HCT116 (cell line): ENCODE measurements at regions not wholly inside any gene's neighbourhood (a gene's known extent, or its start where the extent isn't known, plus 50 kb on each side); places are given as distances from the start of the nearest gene placed in this dataset.
"Not testable (repeated sequence)": the region's sequence is repeated elsewhere in the genome, so short reads cannot be mapped to it uniquely, and the experiment has no call there.

Experiments used
- CTCF ChIP-seq, 3 experiments: fragments of 200-600 bp in 1 of 3; sonication (generic) in 1 of 3; IDR thresholded peaks in 2 of 3; conservative IDR thresholded peaks in 1 of 3; 2 replicates each; pipeline ENCODE4 v1.5.1; 2012 to 2017; ENCODE audit warnings: low read depth in 2 of 3, low read length in 2 of 3, antibody characterized with exemption in 1 of 3, borderline replicate concordance in 1 of 3, control low read depth in 1 of 3, mild to moderate bottlenecking in 1 of 3, mixed read lengths in 1 of 3, mixed run types in 1 of 3, moderate library complexity in 1 of 3; ENCODE audit not compliant: insufficient read depth in 1 of 3
- POLR2A ChIP-seq: IDR thresholded peaks from 2 replicates; pipeline ENCODE4 v1.7.0; 2011; ENCODE audit warnings: borderline replicate concordance; ENCODE audit not compliant: insufficient read depth, insufficient read length; ENCODE audit errors: extremely low read depth
- SRF ChIP-seq: IDR thresholded peaks from 2 replicates; pipeline ENCODE4 v1.6.1; 2012; ENCODE audit warnings: low read depth

- not testable (repeated sequence) for TF ChIP-seq CTCF (IDR thresholded peaks at IDR 0.05 in 2 of 3, conservative IDR thresholded peaks at IDR 0.05 in 1 of 3; ENCODE audit: borderline replicate concordance in 1 of 3, insufficient read depth in 1 of 3, low read depth in 2 of 3, low read length in 2 of 3); SRF; POLR2A
Measured at GRCh38 chr2:230603317-230603716, 109.3 kb upstream of the CAB39 start.
